ENCODE measurements at regions not wholly inside any gene's neighbourhood (a gene's known extent, or its start where the extent isn't known, plus 50 kb on each side); places are given as distances from the start of the nearest gene placed in this dataset.
"Not testable (repeated sequence)": the region's sequence is repeated elsewhere in the genome, so short reads cannot be mapped to it uniquely, and the experiment has no call there.

DNA sequence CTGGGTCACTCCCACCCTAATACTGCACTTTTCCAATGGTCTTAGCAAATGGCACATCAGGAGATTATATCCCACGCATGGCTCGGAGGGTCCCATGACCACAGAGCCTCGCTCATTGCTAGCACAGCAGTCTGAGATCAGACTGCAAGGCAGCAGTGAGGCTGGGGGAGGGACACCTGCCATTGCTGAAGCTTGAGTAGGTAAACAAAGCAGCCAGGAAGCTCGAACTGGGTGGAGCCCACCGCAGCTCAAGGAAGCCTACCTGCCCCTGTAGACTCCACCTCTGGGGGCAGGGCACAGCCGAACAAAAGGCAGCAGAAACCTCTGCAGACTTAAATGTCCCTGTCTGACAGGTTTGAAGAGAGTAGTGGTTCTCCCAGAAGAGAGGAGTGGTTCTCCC is 599.0 kb upstream of the GRIN3A start:
- TF ChIP-seq BORCS8-MEF2B (CRISPR knock-in tag; IDR thresholded peaks at IDR 0.05); JUN (CRISPR knock-in tag; IDR thresholded peaks at IDR 0.05); CTCF (CRISPR knock-in tag; IDR thresholded peaks at IDR 0.05); TOE1 (CRISPR knock-in tag; IDR thresholded peaks at IDR 0.05); POLR2AphosphoS5 (IDR thresholded peaks at IDR 0.05; ENCODE audit: low read depth, low read length); HNRNPK (IDR thresholded peaks at IDR 0.05; ENCODE audit: low read depth, low read length, poor library complexity, severe bottlenecking); ZNF274 (CRISPR knock-in tag; IDR thresholded peaks at IDR 0.05); SIN3A (IDR thresholded peaks at IDR 0.05; ENCODE audit: borderline replicate concordance, low read depth, low read length); ZNF572 (CRISPR knock-in tag; IDR thresholded peaks at IDR 0.05): not testable (repeated sequence)

All from HepG2 (cell line).